Lower lobe of right lung (tissue), 2 donors: ENCODE measurements at regions not wholly inside any gene's neighbourhood (a gene's known extent, or its start where the extent isn't known, plus 50 kb on each side); places are given as distances from the start of the nearest gene placed in this dataset.
"Not testable (repeated sequence)": the region's sequence is repeated elsewhere in the genome, so short reads cannot be mapped to it uniquely, and the experiment has no call there.

ENCODE experiments used
- ATAC-seq, 2 donors: fragments of 200-7000 bp; cut with Tn5 transposase; one replicate each; pipeline ENCODE4 v1.9.1; 2020 to 2022; ENCODE audit warnings: mild to moderate bottlenecking in 2 of 2, moderate library complexity in 2 of 2
- DNase-seq: peaks from one replicate; pipeline ENCODE4 v3.0.0-alpha.2; 2020
- H3K27ac ChIP-seq: fragments of 200-600 bp; one replicate; pipeline ENCODE4 v1.8.0; 2022
- H3K27me3 ChIP-seq: fragments of 200-600 bp; one replicate; pipeline ENCODE4 v1.8.0; 2022; ENCODE audit warnings: low read depth
- H3K36me3 ChIP-seq: fragments of 200-600 bp; one replicate; pipeline ENCODE4 v1.8.0; 2022; ENCODE audit warnings: mild to moderate bottlenecking
- H3K4me1 ChIP-seq: fragments of 200-600 bp; one replicate; pipeline ENCODE4 v1.8.0; 2022
- H3K4me3 ChIP-seq: fragments of 200-600 bp; one replicate; pipeline ENCODE4 v1.8.0; 2022; ENCODE audit warnings: mild to moderate bottlenecking
- H3K9me3 ChIP-seq: fragments of 200-600 bp; one replicate; pipeline ENCODE4 v1.8.0; 2022
- intact Hi-C: fragments of 100-400 bp; cut with DNase I; formaldehyde crosslinking; loops from one replicate; pipeline ENCODE4 v1.11.0; 2022
- TF ChIP-seq, protein P1 (sequence below): fragments of 200-600 bp; IDR thresholded peaks from one replicate; pipeline ENCODE4 v1.8.0; 2022; ENCODE audit warnings: antibody characterized with exemption, mild to moderate bottlenecking
- donor health status: DM: no; HTN: yes; CAD: no; lungs with severe emphysema.

DNA sequence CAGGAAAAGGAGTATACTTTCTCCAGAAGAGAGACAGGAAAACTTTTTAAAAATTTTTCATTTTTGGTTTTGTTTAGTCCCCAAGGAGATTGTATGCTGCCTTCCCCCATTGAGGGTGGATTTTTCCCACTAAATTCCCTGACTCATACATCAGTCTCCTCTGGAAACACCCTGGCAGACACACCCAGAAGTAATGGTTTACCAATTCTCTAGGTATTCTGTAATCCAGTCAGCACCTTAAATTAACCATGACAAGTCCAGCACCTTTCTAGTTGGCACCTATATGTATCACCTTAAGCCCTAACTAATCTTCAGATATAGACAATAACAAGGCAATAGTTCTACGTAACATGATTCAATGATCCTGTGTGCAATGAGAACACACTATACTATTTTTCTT, 165.9 kb upstream of the NPAP1 start:
- H3K4me3 ChIP-seq, ATAC-seq, H3K27ac ChIP-seq, H3K9me3 ChIP-seq, DNase-seq, H3K27me3 ChIP-seq, H3K4me1 ChIP-seq, intact Hi-C loops, H3K36me3 ChIP-seq: not testable (repeated sequence)

DNA sequence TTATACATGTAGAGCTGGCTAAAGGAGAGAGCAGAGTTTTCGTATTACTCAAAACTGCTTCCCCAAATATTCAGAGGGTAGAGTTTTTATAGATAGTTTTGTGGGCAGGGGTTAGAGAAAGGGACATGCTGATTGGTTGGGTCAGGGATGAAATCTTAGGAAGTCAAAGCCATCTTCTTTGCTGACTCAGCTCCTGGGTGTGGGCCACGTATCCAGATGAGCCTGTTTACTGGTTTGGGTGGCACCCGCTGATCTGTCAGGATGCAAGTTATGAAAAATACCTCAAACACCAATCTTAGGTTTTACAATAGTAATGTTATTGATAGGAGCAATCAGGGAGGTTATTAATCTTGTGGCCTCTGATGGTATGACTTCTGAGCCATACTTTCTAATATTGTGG, 164.0 kb upstream of the NPAP1 start:
- intact Hi-C loops, H3K36me3 ChIP-seq, H3K27ac ChIP-seq, H3K4me3 ChIP-seq, DNase-seq, H3K4me1 ChIP-seq, H3K27me3 ChIP-seq, ATAC-seq, H3K9me3 ChIP-seq: not testable (repeated sequence)

DNA sequence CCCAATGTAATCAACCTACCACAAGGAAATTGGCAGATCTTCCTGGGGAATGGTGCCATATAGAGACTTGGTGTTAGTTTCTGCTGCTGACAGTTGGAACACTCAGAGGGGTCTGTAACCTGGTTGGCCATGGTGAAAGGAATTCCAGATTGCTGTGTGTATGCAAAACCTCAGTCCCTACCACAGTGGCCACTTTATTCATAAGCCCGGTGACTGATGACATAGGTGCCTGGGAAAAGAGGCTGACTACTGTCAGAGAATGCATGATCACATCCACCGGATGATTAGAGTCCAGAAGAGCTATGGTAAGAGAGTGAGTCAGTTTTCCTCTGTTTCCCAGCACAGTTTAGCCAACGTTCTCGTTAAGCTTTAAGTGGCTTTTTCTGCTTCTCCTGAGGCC, 156.8 kb upstream of the NPAP1 start:
- H3K4me1 ChIP-seq, H3K36me3 ChIP-seq, H3K27me3 ChIP-seq, intact Hi-C loops, H3K27ac ChIP-seq, DNase-seq, H3K9me3 ChIP-seq, H3K4me3 ChIP-seq, ATAC-seq: not testable (repeated sequence)

DNA sequence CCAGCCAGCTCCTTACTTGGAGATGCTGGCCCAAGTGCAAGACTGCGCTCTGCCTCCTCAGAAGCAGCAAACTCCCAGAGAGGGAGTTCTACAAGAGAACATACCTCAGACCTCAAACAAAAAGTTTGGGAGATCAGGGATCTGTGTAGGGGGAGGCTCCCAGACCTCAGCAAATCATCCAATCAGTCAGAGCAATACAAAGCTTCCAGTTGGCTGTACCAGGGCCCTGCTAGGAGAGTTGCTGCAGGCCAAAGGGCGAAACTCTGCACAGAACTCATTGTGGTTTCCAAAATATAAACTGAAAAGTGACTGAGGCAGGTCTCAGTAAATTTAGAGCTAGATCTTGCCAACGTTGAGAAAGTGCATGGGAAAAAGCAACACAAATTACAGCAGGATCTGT, 144.3 kb upstream of the NPAP1 start:
- H3K4me3 ChIP-seq, H3K9me3 ChIP-seq, H3K36me3 ChIP-seq, DNase-seq, intact Hi-C loops, H3K4me1 ChIP-seq, H3K27me3 ChIP-seq, H3K27ac ChIP-seq: not testable (repeated sequence)
- ATAC-seq: peak in 1 of 2 donors; percentile 37

DNA sequence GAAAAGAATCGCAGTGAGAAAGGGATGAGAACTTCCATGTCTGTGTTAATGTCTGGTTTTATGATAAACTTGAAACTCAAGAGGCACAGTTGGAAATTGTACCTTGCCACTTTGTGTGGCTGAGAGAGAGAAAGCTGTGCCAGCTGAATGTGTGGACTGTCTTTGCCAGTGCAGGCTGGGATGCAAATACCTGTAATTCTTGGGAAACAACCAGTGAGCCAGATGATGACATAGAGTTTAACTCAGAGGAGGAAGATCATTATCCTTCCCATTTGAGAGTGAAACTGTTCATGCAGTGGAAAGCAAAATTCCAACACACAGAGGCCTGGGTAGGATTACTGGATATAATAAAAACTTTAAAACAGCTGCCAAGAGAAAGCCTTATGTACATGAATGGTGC, 141.5 kb upstream of the NPAP1 start:
- H3K4me3 ChIP-seq, H3K9me3 ChIP-seq, H3K27ac ChIP-seq, H3K27me3 ChIP-seq, ATAC-seq, H3K36me3 ChIP-seq, H3K4me1 ChIP-seq, intact Hi-C loops, DNase-seq: not testable (repeated sequence)

DNA sequence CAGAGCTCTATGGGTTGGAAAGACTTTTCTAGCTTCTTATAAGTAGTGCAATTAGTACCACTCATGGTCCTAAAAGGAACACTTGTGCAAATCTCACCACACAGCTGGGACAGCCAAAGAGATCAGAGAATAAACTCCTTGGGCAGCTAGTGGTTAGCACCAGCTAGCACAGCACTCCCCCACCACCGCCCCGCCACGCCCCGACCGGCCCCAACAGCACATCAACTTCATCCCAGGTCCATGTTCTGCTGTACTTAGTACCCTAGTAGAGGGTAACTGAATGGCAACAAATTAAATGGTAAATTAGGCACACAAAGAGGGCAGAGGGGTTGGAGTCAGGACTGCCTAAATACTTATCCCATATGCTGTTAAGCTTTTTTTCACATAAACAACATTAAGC, 118.3 kb upstream of the NPAP1 start:
- ATAC-seq, intact Hi-C loops, DNase-seq: not testable (repeated sequence)

DNA sequence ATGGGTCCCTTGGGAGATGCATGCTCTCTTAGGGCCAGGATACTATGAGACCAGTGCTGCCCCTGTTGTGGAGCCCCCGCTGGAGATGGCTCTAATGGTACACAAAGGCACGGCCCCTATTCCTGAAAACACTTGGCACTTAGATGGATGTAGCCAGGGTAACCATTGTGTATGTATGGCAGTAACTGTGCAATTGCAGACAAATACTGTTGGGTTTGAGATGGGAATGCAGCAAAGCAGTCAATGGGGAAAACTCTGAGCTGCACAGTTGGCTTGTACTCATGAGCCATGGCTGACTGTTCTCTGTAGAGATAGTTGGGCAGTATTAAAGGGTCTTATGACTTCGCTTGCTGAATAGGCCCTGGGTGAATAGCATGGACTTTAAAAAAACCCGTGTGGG, 67.9 kb upstream of the NPAP1 start:
- TF ChIP-seq, protein P1, sequence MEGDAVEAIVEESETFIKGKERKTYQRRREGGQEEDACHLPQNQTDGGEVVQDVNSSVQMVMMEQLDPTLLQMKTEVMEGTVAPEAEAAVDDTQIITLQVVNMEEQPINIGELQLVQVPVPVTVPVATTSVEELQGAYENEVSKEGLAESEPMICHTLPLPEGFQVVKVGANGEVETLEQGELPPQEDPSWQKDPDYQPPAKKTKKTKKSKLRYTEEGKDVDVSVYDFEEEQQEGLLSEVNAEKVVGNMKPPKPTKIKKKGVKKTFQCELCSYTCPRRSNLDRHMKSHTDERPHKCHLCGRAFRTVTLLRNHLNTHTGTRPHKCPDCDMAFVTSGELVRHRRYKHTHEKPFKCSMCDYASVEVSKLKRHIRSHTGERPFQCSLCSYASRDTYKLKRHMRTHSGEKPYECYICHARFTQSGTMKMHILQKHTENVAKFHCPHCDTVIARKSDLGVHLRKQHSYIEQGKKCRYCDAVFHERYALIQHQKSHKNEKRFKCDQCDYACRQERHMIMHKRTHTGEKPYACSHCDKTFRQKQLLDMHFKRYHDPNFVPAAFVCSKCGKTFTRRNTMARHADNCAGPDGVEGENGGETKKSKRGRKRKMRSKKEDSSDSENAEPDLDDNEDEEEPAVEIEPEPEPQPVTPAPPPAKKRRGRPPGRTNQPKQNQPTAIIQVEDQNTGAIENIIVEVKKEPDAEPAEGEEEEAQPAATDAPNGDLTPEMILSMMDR: no peak

More for the DNA sequence above, 118.3 kb upstream of the NPAP1 start:
- H3K9me3 ChIP-seq, H3K27ac ChIP-seq, H3K4me3 ChIP-seq, H3K36me3 ChIP-seq, H3K4me1 ChIP-seq, H3K27me3 ChIP-seq: not testable (repeated sequence)

DNA sequence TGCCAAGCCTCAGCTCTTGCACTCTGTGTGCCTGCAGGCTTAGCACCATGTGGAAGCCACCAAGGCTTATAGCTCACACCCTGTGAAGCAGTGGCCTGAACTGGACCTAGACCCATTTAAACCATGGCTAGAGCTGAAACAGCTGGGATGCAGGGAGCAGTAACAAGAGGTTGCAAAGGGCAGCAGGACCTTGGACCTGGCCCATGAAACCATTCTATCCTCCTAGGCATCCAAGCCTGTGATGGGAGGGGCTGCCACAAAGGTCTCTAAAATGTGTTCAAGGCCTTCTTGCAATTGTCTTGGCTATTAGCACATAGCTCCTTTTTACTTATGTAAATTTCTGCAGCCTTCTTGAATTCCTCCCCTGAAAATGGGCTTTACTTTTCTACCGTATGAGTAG, 57.9 kb upstream of the NPAP1 start:
- intact Hi-C loops: no loop called here
- no peaks in the 10 kb centered on the region for H3K4me1 ChIP-seq
- DNase-seq (no peak), ATAC-seq (no peak)
- TF ChIP-seq, protein P1: no peak
- no peak overlapping the region for H3K4me3 ChIP-seq
- no peaks in the 10 kb centered on the region for H3K9me3 ChIP-seq
- no peak overlapping the region for H3K27ac ChIP-seq
- H3K27me3 ChIP-seq: no peaks in the 10 kb centered on the region
- H3K36me3 ChIP-seq: no peaks in the 10 kb centered on the region

More for the DNA sequence above, 67.9 kb upstream of the NPAP1 start:
- no peak overlapping the region for H3K27ac ChIP-seq
- DNase-seq (no peak), ATAC-seq (no peak)
- no peaks in the 10 kb centered on the region for H3K4me1 ChIP-seq
- H3K36me3 ChIP-seq: no peaks in the 10 kb centered on the region
- no peaks in the 10 kb centered on the region for H3K27me3 ChIP-seq
- H3K9me3 ChIP-seq: no peaks in the 10 kb centered on the region
- intact Hi-C loops: no loop called here
- H3K4me3 ChIP-seq: no peak overlapping the region

DNA sequence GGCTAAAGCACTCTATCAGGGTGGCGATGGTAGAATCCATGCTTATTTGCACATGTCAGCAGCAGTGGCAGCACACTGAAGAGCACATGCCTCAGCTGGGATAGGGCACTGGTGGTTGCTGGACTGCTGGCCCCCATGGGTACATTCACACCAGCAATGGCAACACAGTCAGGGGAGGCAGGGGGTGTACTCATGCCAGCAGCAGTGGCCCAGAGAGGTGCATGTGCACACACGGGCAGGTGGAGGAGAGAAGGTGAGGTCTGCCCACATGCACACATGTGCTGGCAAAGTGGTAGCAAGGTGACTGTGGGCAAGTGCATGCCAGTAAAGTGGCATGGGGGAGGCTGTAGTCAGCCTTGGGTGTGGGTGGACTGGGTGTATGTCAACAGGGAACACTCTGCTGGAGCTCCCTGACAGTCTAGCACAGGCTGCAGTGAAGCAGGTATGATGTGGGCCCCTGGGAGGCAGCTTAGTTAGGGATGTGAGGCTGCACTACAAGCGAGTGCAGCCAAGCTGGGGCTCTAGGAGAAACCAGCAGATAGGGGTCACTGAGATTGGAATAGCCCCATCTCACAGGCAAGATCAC, 53.9 kb upstream of the NPAP1 start:
- Histone ChIP-seq H3K4me3 (no peak overlapping the region), H3K27ac (no peak overlapping the region), H3K36me3 (no peaks in the 10 kb centered on the region), H3K9me3 (no peaks in the 10 kb centered on the region), H3K27me3 (no peaks in the 10 kb centered on the region), H3K4me1 (no peaks in the 10 kb centered on the region)
- TF ChIP-seq, protein P1: no peak
- DNase-seq (no peak), ATAC-seq (peak in 1 of 2 donors; percentile 25)
- intact Hi-C loops: no loop called here
